NCI-H226 (cell line): ENCODE measurements at regions not wholly inside any gene's neighbourhood (a gene's known extent, or its start where the extent isn't known, plus 50 kb on each side); places are given as distances from the start of the nearest gene placed in this dataset.

Experiments used
- DNase-seq: peaks from one replicate; pipeline ENCODE4 v3.0.0-alpha.2; 2015

DNA sequence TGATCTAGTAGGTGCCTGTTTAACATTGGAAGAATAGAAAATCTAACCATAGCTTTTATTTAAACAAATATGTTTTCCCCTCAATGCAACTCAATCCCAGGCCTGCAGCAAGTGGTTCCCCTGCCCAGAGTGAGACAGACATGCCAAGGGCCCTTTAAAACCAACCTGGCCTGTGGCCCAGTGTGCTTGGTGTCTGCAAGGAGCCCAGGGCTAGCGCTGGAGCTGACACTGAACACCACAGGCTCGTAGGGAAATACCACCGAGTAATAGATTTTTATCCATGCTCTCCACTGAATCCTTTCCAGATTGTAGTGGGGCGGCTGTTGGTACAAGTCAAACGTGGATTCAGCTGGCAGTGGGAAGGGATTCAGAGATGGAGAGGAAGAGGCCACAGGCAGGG is 95.6 kb upstream of the NRXN3 start:
- DNase-seq = no peak

- no peak for DNase-seq
Observed at GRCh38 chr14:78075033-78075432, 95.1 kb upstream of the NRXN3 start.

DNA sequence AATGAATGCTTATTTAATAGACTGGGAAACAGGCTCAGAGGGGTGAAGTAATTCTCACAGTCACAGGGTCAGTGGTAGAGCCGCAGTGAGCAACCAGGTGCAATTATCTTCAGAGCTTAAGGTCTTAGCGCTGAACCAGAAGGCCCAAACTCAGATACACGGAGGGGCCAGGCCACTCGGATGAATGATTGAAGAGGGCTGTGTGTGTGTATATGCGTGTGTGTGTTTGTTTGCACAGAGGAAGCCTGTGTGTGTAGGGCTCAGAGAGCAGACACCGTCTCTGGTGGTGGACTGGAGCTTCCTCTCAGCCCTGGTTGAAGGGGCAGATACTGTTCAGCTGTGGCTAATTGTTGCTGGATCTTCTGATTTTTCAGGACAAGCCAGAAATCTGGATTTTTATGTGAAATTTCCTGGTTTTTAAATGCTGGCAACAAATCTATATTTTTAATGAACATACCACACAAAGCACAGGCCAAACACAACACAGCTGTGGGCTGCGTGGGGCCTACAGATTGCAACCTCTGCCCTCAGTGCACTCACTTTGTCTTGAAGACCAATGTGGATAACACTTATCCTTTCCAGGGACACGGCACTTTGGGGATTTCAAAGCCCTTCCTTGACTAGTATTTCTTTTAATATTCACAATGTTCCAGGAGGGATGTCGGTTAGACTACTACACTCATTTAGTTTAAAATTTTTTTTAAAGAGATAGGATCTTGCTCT is 94.5 kb upstream of the NRXN3 start:
- no peak for DNase-seq

- DNase-seq = no peak
Observed at GRCh38 chr14:78081245-78081644, 88.9 kb upstream of the NRXN3 start.

DNA sequence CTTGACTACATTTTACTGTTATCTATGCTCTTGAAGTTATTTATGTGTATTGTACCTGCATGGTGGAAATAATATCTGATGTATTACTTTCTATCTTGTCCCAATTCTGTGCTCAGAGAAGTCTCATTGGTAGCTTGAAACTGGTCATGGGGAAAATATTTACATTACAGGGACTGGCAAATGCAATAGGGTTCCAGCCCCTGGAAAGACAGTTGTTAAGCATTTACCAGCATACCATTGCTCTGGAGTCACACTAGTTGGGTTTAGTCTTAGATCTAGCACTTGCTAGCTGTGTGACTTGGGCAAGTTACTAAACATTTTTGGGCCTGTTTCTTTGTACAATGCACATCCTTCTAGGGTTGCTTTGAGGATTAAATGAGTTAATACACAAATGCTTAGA is 86.3 kb upstream of the NRXN3 start:
- DNase-seq = no peak

- no peak for DNase-seq
Observed at GRCh38 chr14:78086342-78086741, 83.8 kb upstream of the NRXN3 start.

- DNase-seq = no peak
Observed at GRCh38 chr14:78088916-78089315, 81.3 kb upstream of the NRXN3 start.

- no peak for DNase-seq
Observed at GRCh38 chr14:78090864-78091263, 79.3 kb upstream of the NRXN3 start.

DNA sequence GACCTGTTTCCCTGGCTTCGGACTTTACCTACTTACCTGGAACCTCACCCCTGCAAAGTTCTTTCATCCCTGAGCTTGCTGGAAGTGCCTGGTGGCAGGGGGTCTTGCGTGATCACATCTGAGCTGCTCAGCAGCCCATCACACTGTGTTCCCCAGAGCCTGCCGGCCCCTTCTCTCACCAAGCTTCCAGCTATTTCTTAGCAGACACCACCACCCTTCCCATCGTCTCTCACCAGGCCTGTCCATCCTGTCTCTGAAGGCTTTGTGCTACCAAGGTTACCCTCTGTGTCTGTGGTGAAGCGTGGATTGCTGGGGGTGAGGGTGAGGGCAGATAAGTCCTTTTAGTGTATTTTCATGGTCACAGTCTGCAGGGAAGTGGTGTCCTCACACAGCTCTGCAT is 78.8 kb upstream of the NRXN3 start:
- DNase-seq = no peak

- DNase-seq = no peak
Observed at GRCh38 chr14:78092040-78092439, 78.1 kb upstream of the NRXN3 start.

GRCh38 chr14:78103271-78103670 is 66.9 kb upstream of the NRXN3 start:
- DNase-seq = no peak

- DNase-seq = no peak
Observed at GRCh38 chr14:78104160-78104559, 66.0 kb upstream of the NRXN3 start.

- DNase-seq = no peak
Observed at GRCh38 chr14:78104655-78105054, 65.5 kb upstream of the NRXN3 start.

GRCh38 chr14:78106381-78106780 is 63.8 kb upstream of the NRXN3 start:
- no peak for DNase-seq

DNA sequence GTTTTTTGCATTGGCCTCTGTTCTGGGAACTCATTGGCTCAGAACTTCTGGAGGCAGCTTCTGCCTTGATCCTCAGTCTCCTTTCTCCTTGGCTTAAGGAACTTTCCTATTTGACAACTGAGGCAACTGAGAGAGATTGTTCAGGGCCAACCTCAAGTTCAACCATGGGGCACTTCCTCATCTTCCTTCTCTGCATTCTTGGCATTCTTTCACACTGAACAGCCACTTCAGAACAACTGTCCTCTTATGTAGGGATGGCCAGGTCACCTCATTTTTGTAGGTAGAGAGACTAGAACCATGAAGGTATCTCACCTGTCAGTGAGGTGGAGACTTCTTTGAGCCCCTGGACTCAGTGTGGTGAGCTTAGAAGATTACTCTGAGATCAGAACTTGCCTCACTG is 63.0 kb upstream of the NRXN3 start:
- no peak for DNase-seq

- no peak for DNase-seq
Observed at GRCh38 chr14:78119440-78119839, 50.7 kb upstream of the NRXN3 start.
